ENCODE measurements at regions not wholly inside any gene's neighbourhood (a gene's known extent, or its start where the extent isn't known, plus 50 kb on each side); places are given as distances from the start of the nearest gene placed in this dataset.

- Histone ChIP-seq H3K4me2 (ENCODE audit: extremely low read depth, insufficient read depth, low read length) (no peak overlapping the region), H3K4me1 (ENCODE audit: control insufficient read depth, extremely low read depth, insufficient read depth, low read length) (no peaks in the 10 kb centered on the region), H2AFZ (ENCODE audit: low read length) (no peak overlapping the region), H3K4me3 (replicated peaks in 1 of 4; ENCODE audit: control extremely low read depth in 1 of 4, insufficient read depth in 1 of 4, low read depth in 3 of 4, low read length in 4 of 4) (no peak overlapping the region), H3K27ac (ENCODE audit: insufficient read depth, low read length) (no peak overlapping the region), H3K36me3 (ENCODE audit: control insufficient read depth, insufficient read depth, low read length) (no peaks in the 10 kb centered on the region), H3K27me3 (ENCODE audit: control insufficient read depth, insufficient read depth, low read length) (peaks cover 3% of the 10 kb centered on the region), H3K9ac (ENCODE audit: insufficient read depth, low read length) (no peak overlapping the region), H4K20me1 (ENCODE audit: control insufficient read depth, extremely low read depth, insufficient read depth, low read length) (no peaks in the 10 kb centered on the region), H3K79me2 (ENCODE audit: control insufficient read depth, insufficient read depth, low read length) (no peaks in the 10 kb centered on the region), H3K9me3 (ENCODE audit: control insufficient read depth, insufficient read depth, low read depth, low read length) (no peaks in the 10 kb centered on the region)
- DNase-seq (ENCODE audit: low read depth in 2 of 2), result no peak
- no peak for TF ChIP-seq EZH2 (IDR thresholded peaks at IDR 0.05; ENCODE audit: low read length, missing control alignments)
- TF ChIP-seq, protein P1, sequence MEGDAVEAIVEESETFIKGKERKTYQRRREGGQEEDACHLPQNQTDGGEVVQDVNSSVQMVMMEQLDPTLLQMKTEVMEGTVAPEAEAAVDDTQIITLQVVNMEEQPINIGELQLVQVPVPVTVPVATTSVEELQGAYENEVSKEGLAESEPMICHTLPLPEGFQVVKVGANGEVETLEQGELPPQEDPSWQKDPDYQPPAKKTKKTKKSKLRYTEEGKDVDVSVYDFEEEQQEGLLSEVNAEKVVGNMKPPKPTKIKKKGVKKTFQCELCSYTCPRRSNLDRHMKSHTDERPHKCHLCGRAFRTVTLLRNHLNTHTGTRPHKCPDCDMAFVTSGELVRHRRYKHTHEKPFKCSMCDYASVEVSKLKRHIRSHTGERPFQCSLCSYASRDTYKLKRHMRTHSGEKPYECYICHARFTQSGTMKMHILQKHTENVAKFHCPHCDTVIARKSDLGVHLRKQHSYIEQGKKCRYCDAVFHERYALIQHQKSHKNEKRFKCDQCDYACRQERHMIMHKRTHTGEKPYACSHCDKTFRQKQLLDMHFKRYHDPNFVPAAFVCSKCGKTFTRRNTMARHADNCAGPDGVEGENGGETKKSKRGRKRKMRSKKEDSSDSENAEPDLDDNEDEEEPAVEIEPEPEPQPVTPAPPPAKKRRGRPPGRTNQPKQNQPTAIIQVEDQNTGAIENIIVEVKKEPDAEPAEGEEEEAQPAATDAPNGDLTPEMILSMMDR (conservative IDR thresholded peaks at IDR 0.05 in 1 of 2, IDR thresholded peaks at IDR 0.05 in 1 of 2; ENCODE audit: low read depth in 1 of 2, low read length in 2 of 2), result no peak
These were observed 72.4 kb upstream of the ADCY1 start for GRCh38 chr7:45501791-45502190.

GRCh38 chr7:45506059-45506458 is 68.1 kb upstream of the ADCY1 start:
- no peak overlapping the region for H3K4me2 ChIP-seq (ENCODE audit: extremely low read depth, insufficient read depth, low read length)
- TF ChIP-seq, protein P1 (conservative IDR thresholded peaks at IDR 0.05 in 1 of 2, IDR thresholded peaks at IDR 0.05 in 1 of 2; ENCODE audit: low read depth in 1 of 2, low read length in 2 of 2), result no peak

GRCh38 chr7:45509222-45509621 is 64.9 kb upstream of the ADCY1 start:
- no peaks in the 10 kb centered on the region for H3K36me3 ChIP-seq (ENCODE audit: control insufficient read depth, insufficient read depth, low read length)
- H3K4me3 ChIP-seq (replicated peaks in 1 of 4; ENCODE audit: control extremely low read depth in 1 of 4, insufficient read depth in 1 of 4, low read depth in 3 of 4, low read length in 4 of 4), result no peak overlapping the region
- H3K27me3 ChIP-seq (ENCODE audit: control insufficient read depth, insufficient read depth, low read length), result no peaks in the 10 kb centered on the region
- H3K4me2 ChIP-seq (ENCODE audit: extremely low read depth, insufficient read depth, low read length), result no peak overlapping the region
- no peak overlapping the region for H3K9ac ChIP-seq (ENCODE audit: insufficient read depth, low read length)
- no peak for TF ChIP-seq EZH2 (IDR thresholded peaks at IDR 0.05; ENCODE audit: low read length, missing control alignments)
- TF ChIP-seq, protein P1 (conservative IDR thresholded peaks at IDR 0.05 in 1 of 2, IDR thresholded peaks at IDR 0.05 in 1 of 2; ENCODE audit: low read depth in 1 of 2, low read length in 2 of 2), result no peak
- H3K9me3 ChIP-seq (ENCODE audit: control insufficient read depth, insufficient read depth, low read depth, low read length), result no peaks in the 10 kb centered on the region
- DNase-seq (ENCODE audit: low read depth in 2 of 2), result no peak
- no peaks in the 10 kb centered on the region for H3K79me2 ChIP-seq (ENCODE audit: control insufficient read depth, insufficient read depth, low read length)
- H2AFZ ChIP-seq (ENCODE audit: low read length), result no peak overlapping the region
- no peaks in the 10 kb centered on the region for H3K4me1 ChIP-seq (ENCODE audit: control insufficient read depth, extremely low read depth, insufficient read depth, low read length)
- H4K20me1 ChIP-seq (ENCODE audit: control insufficient read depth, extremely low read depth, insufficient read depth, low read length), result no peaks in the 10 kb centered on the region
- no peak overlapping the region for H3K27ac ChIP-seq (ENCODE audit: insufficient read depth, low read length)

More at GRCh38 chr7:45506059-45506458, 68.1 kb upstream of the ADCY1 start:
- H4K20me1 ChIP-seq (ENCODE audit: control insufficient read depth, extremely low read depth, insufficient read depth, low read length), result no peaks in the 10 kb centered on the region
- H3K27me3 ChIP-seq (ENCODE audit: control insufficient read depth, insufficient read depth, low read length), result no peaks in the 10 kb centered on the region
- H3K9ac ChIP-seq (ENCODE audit: insufficient read depth, low read length), result no peak overlapping the region
- no peak overlapping the region for H3K27ac ChIP-seq (ENCODE audit: insufficient read depth, low read length)
- no peaks in the 10 kb centered on the region for H3K9me3 ChIP-seq (ENCODE audit: control insufficient read depth, insufficient read depth, low read depth, low read length)
- no peak overlapping the region for H3K4me3 ChIP-seq (replicated peaks in 1 of 4; ENCODE audit: control extremely low read depth in 1 of 4, insufficient read depth in 1 of 4, low read depth in 3 of 4, low read length in 4 of 4)
- H3K4me1 ChIP-seq (ENCODE audit: control insufficient read depth, extremely low read depth, insufficient read depth, low read length), result no peaks in the 10 kb centered on the region
- no peak for DNase-seq (ENCODE audit: low read depth in 2 of 2)
- H3K79me2 ChIP-seq (ENCODE audit: control insufficient read depth, insufficient read depth, low read length), result no peaks in the 10 kb centered on the region
- H3K36me3 ChIP-seq (ENCODE audit: control insufficient read depth, insufficient read depth, low read length), result no peaks in the 10 kb centered on the region
- no peak overlapping the region for H2AFZ ChIP-seq (ENCODE audit: low read length)

Data from fibroblast of lung (primary cell).